ENCODE measurements at regions not wholly inside any gene's neighbourhood (a gene's known extent, or its start where the extent isn't known, plus 50 kb on each side); places are given as distances from the start of the nearest gene placed in this dataset.

- TF ChIP-seq, protein P1, sequence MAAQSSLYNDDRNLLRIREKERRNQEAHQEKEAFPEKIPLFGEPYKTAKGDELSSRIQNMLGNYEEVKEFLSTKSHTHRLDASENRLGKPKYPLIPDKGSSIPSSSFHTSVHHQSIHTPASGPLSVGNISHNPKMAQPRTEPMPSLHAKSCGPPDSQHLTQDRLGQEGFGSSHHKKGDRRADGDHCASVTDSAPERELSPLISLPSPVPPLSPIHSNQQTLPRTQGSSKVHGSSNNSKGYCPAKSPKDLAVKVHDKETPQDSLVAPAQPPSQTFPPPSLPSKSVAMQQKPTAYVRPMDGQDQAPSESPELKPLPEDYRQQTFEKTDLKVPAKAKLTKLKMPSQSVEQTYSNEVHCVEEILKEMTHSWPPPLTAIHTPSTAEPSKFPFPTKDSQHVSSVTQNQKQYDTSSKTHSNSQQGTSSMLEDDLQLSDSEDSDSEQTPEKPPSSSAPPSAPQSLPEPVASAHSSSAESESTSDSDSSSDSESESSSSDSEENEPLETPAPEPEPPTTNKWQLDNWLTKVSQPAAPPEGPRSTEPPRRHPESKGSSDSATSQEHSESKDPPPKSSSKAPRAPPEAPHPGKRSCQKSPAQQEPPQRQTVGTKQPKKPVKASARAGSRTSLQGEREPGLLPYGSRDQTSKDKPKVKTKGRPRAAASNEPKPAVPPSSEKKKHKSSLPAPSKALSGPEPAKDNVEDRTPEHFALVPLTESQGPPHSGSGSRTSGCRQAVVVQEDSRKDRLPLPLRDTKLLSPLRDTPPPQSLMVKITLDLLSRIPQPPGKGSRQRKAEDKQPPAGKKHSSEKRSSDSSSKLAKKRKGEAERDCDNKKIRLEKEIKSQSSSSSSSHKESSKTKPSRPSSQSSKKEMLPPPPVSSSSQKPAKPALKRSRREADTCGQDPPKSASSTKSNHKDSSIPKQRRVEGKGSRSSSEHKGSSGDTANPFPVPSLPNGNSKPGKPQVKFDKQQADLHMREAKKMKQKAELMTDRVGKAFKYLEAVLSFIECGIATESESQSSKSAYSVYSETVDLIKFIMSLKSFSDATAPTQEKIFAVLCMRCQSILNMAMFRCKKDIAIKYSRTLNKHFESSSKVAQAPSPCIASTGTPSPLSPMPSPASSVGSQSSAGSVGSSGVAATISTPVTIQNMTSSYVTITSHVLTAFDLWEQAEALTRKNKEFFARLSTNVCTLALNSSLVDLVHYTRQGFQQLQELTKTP (IDR thresholded peaks at IDR 0.05; ENCODE audit: low read depth in 1 of 2, partially characterized antibody in 2 of 2): no peak
- TF ChIP-seq, protein P2, sequence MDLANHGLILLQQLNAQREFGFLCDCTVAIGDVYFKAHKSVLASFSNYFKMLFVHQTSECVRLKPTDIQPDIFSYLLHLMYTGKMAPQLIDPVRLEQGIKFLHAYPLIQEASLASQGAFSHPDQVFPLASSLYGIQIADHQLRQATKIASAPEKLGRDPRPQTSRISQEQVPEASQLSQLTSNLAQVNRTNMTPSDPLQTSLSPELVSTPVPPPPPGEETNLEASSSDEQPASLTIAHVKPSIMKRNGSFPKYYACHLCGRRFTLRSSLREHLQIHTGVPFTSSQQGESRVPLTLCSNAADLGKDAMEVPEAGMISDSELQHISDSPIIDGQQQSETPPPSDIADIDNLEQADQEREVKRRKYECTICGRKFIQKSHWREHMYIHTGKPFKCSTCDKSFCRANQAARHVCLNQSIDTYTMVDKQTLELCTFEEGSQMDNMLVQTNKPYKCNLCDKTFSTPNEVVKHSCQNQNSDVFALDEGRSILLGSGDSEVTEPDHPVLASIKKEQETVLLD (IDR thresholded peaks at IDR 0.05): no peak
- no peak for TF ChIP-seq ZEB2 (IDR thresholded peaks at IDR 0.05)
- TF ChIP-seq ZBTB1 (CRISPR knock-in tag; IDR thresholded peaks at IDR 0.05; ENCODE audit: borderline replicate concordance, low read depth): no peak
- TF ChIP-seq PHF20 (IDR thresholded peaks at IDR 0.05; ENCODE audit: partially characterized antibody): no peak
- TF ChIP-seq CREBBP (IDR thresholded peaks at IDR 0.05; ENCODE audit: low read depth, low read length): no peak
- TF ChIP-seq RBM17 (IDR thresholded peaks at IDR 0.05; ENCODE audit: borderline replicate concordance, low read depth, low read length): no peak
- no peak for TF ChIP-seq HINFP (tag; conservative IDR thresholded peaks at IDR 0.05; ENCODE audit: low read depth)
- TF ChIP-seq, protein P3, sequence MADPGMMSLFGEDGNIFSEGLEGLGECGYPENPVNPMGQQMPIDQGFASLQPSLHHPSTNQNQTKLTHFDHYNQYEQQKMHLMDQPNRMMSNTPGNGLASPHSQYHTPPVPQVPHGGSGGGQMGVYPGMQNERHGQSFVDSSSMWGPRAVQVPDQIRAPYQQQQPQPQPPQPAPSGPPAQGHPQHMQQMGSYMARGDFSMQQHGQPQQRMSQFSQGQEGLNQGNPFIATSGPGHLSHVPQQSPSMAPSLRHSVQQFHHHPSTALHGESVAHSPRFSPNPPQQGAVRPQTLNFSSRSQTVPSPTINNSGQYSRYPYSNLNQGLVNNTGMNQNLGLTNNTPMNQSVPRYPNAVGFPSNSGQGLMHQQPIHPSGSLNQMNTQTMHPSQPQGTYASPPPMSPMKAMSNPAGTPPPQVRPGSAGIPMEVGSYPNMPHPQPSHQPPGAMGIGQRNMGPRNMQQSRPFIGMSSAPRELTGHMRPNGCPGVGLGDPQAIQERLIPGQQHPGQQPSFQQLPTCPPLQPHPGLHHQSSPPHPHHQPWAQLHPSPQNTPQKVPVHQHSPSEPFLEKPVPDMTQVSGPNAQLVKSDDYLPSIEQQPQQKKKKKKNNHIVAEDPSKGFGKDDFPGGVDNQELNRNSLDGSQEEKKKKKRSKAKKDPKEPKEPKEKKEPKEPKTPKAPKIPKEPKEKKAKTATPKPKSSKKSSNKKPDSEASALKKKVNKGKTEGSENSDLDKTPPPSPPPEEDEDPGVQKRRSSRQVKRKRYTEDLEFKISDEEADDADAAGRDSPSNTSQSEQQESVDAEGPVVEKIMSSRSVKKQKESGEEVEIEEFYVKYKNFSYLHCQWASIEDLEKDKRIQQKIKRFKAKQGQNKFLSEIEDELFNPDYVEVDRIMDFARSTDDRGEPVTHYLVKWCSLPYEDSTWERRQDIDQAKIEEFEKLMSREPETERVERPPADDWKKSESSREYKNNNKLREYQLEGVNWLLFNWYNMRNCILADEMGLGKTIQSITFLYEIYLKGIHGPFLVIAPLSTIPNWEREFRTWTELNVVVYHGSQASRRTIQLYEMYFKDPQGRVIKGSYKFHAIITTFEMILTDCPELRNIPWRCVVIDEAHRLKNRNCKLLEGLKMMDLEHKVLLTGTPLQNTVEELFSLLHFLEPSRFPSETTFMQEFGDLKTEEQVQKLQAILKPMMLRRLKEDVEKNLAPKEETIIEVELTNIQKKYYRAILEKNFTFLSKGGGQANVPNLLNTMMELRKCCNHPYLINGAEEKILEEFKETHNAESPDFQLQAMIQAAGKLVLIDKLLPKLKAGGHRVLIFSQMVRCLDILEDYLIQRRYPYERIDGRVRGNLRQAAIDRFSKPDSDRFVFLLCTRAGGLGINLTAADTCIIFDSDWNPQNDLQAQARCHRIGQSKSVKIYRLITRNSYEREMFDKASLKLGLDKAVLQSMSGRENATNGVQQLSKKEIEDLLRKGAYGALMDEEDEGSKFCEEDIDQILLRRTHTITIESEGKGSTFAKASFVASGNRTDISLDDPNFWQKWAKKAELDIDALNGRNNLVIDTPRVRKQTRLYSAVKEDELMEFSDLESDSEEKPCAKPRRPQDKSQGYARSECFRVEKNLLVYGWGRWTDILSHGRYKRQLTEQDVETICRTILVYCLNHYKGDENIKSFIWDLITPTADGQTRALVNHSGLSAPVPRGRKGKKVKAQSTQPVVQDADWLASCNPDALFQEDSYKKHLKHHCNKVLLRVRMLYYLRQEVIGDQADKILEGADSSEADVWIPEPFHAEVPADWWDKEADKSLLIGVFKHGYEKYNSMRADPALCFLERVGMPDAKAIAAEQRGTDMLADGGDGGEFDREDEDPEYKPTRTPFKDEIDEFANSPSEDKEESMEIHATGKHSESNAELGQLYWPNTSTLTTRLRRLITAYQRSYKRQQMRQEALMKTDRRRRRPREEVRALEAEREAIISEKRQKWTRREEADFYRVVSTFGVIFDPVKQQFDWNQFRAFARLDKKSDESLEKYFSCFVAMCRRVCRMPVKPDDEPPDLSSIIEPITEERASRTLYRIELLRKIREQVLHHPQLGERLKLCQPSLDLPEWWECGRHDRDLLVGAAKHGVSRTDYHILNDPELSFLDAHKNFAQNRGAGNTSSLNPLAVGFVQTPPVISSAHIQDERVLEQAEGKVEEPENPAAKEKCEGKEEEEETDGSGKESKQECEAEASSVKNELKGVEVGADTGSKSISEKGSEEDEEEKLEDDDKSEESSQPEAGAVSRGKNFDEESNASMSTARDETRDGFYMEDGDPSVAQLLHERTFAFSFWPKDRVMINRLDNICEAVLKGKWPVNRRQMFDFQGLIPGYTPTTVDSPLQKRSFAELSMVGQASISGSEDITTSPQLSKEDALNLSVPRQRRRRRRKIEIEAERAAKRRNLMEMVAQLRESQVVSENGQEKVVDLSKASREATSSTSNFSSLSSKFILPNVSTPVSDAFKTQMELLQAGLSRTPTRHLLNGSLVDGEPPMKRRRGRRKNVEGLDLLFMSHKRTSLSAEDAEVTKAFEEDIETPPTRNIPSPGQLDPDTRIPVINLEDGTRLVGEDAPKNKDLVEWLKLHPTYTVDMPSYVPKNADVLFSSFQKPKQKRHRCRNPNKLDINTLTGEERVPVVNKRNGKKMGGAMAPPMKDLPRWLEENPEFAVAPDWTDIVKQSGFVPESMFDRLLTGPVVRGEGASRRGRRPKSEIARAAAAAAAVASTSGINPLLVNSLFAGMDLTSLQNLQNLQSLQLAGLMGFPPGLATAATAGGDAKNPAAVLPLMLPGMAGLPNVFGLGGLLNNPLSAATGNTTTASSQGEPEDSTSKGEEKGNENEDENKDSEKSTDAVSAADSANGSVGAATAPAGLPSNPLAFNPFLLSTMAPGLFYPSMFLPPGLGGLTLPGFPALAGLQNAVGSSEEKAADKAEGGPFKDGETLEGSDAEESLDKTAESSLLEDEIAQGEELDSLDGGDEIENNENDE (IDR thresholded peaks at IDR 0.05; ENCODE audit: low read depth, low read length): no peak
- TF ChIP-seq BMI1 (IDR thresholded peaks at IDR 0.05; ENCODE audit: low read length): no peak
Measured at GRCh38 chr11:88406876-88407275, 69.3 kb upstream of the CTSC start (continued).
